K562 (cell line): ENCODE measurements at regions not wholly inside any gene's neighbourhood (a gene's known extent, or its start where the extent isn't known, plus 50 kb on each side); places are given as distances from the start of the nearest gene placed in this dataset.

Experiments used
- ATAC-seq: fragments of 200-7000 bp; cut with Tn5 transposase; 3 replicates; pipeline ENCODE4 v1.9.1; 2020; ENCODE audit warnings: moderate library complexity
- BruUV-seq: library from RNA; stranded (reverse); fragments of 400-500 nt; replicated peaks from 2 replicates; lab custom pipeline; 2021; lab: Mats Ljungman, UMichigan
- CTCF ChIA-PET: fragments of 300-600 bp; formaldehyde crosslinking; extraction: SDS; loops from one replicate; lab custom pipeline; 2021; ENCODE audit warnings: low intra/inter-chr PET ratio; lab: Yijun Ruan, JAX
- POLR2A ChIA-PET: fragments of 300-600, 350-650 bp; sonication (Branson Sonifier 250); formaldehyde crosslinking; extraction: SDS; loops from one replicate; lab custom pipeline; 2021; ENCODE audit warnings: antibody characterized with exemption, inconsistent platforms; lab: Yijun Ruan, JAX
- DNase-seq, 4 experiments: peaks; one replicate each; pipeline versions ENCODE4 v3.0.0 to v3.0.0-alpha.2; 2011 to 2018; ENCODE audit warnings: low spot score in 3 of 4, mixed read lengths in 3 of 4; ENCODE audit errors: extremely low read depth in 1 of 4
- FAIRE-seq: peaks from 2 replicates; lab custom pipeline; 2011; peaks lifted over from hg19 to GRCh38; lab: Jason Lieb, UNC
- H2AFZ ChIP-seq: 2 replicates; pipeline ENCODE4 v1.6.0; 2011; ENCODE audit warnings: low read depth, low read length, control low read depth, inconsistent platforms
- H3K27ac ChIP-seq: fragments of 200-600 bp; 3 replicates; pipeline ENCODE4 v1.8.0; 2011; ENCODE audit warnings: low read depth, mild to moderate bottlenecking, control low read depth, inconsistent platforms, low read length, moderate library complexity, mixed read lengths; ENCODE audit errors: extremely low read depth
- H3K27me3 ChIP-seq, 2 experiments: fragments of 300-600 bp in 1 of 2; 2 replicates in 1 of 2; 3 replicates in 1 of 2; pipeline versions ENCODE4 v1.6.0 to v1.8.0; 2011; ENCODE audit warnings: inconsistent platforms in 2 of 2, low read length in 2 of 2, mild to moderate bottlenecking in 1 of 2, mixed read lengths in 1 of 2, moderate library complexity in 1 of 2; ENCODE audit not compliant: control insufficient read depth in 2 of 2, insufficient read depth in 2 of 2
- H3K36me3 ChIP-seq: fragments of 300-600 bp; 3 replicates; pipeline ENCODE4 v1.8.0; 2011; ENCODE audit warnings: mild to moderate bottlenecking, low read length, inconsistent platforms; ENCODE audit not compliant: control insufficient read depth, insufficient read depth
- H3K4me1 ChIP-seq, 2 experiments: fragments of 200-600 bp in 1 of 2; replicated peaks in 1 of 2; 2 replicates in 1 of 2; 3 replicates in 1 of 2; pipeline versions ENCODE4 v1.5.1 to v1.8.0; 2011; ENCODE audit warnings: inconsistent platforms in 2 of 2, low read length in 2 of 2, mild to moderate bottlenecking in 1 of 2, mixed read lengths in 1 of 2, moderate library complexity in 1 of 2; ENCODE audit not compliant: control insufficient read depth in 2 of 2, insufficient read depth in 2 of 2
- H3K4me2 ChIP-seq: 2 replicates; pipeline ENCODE4 v1.6.1; 2011; ENCODE audit warnings: low read length, control low read depth, inconsistent platforms, mixed read lengths; ENCODE audit not compliant: insufficient read depth
- H3K4me3 ChIP-seq: fragments of 200-600 bp; sonication (generic), shearing (Covaris generic); 2 replicates; pipeline ENCODE4 v1.5.1; 2016; ENCODE audit warnings: control low read depth, inconsistent platforms
- H3K79me2 ChIP-seq: fragments of 200-600 bp; 3 replicates; pipeline ENCODE4 v1.8.0; 2011; ENCODE audit warnings: low read length, inconsistent platforms; ENCODE audit not compliant: control insufficient read depth, insufficient read depth
- H3K9ac ChIP-seq, 2 experiments: 2 replicates each; pipeline versions ENCODE4 v1.6.0 to v1.6.1; 2011; ENCODE audit warnings: low read depth in 2 of 2, low read length in 2 of 2, control low read depth in 1 of 2, inconsistent platforms in 1 of 2, mild to moderate bottlenecking in 1 of 2, mixed read lengths in 1 of 2; ENCODE audit not compliant: insufficient read depth in 1 of 2
- H3K9me1 ChIP-seq: one replicate; pipeline ENCODE4 v1.6.0; 2011; ENCODE audit warnings: inconsistent platforms, mild to moderate bottlenecking, low read length, moderate library complexity; ENCODE audit not compliant: control insufficient read depth, insufficient read depth
- H3K9me3 ChIP-seq: replicated peaks from 2 replicates; pipeline ENCODE4 v1.5.1; 2011; ENCODE audit warnings: low read depth, low read length, inconsistent platforms; ENCODE audit not compliant: control insufficient read depth, insufficient read depth
- H4K20me1 ChIP-seq: replicated peaks from 2 replicates; pipeline ENCODE4 v1.6.1; 2011; ENCODE audit warnings: low read length, inconsistent platforms, mixed read lengths; ENCODE audit not compliant: control insufficient read depth, insufficient read depth
- ARHGAP35 ChIP-seq: fragments of 450-650 bp; IDR thresholded peaks from 2 replicates; pipeline ENCODE4 v1.6.1; 2018; ENCODE audit not compliant: partially characterized antibody
- CC2D1A ChIP-seq: fragments of 450-650 bp; IDR thresholded peaks from 2 replicates; pipeline ENCODE4 v1.6.1; 2017; ENCODE audit warnings: mild to moderate bottlenecking
- COPS2 ChIP-seq: fragments of 450-650 bp; conservative IDR thresholded peaks from 2 replicates; pipeline ENCODE4 v1.6.1; 2016; ENCODE audit warnings: mild to moderate bottlenecking, moderate library complexity
- ELF2 ChIP-seq: fragments of 250-450 bp; sonication (Bioruptor Pico); IDR thresholded peaks from 2 replicates; pipeline ENCODE4 v1.5.0; 2021; ENCODE audit warnings: mild to moderate bottlenecking
- FOXK2 ChIP-seq, 2 experiments: fragments of 450-650 bp; IDR thresholded peaks in 1 of 2; conservative IDR thresholded peaks in 1 of 2; 2 replicates each; pipeline ENCODE4 v1.6.1; 2016; ENCODE audit warnings: low read depth in 2 of 2, mild to moderate bottlenecking in 1 of 2
- HNRNPH1 ChIP-seq: fragments of 200-400 bp; formaldehyde crosslinking; optimal IDR thresholded peaks from 2 replicates; pipeline ENCODE3; 2017; ENCODE audit warnings: low read depth, mild to moderate bottlenecking, low read length, moderate library complexity
- HNRNPK ChIP-seq: fragments of 200-400 bp; formaldehyde crosslinking; IDR thresholded peaks from one replicate; pipeline ENCODE4 v1.6.1; 2018; ENCODE audit warnings: mild to moderate bottlenecking, low read depth, low read length; ENCODE audit not compliant: poor library complexity, severe bottlenecking
- MCM3 ChIP-seq: fragments of 450-650 bp; IDR thresholded peaks from 2 replicates; pipeline ENCODE4 v1.6.1; 2016
- NFE2 ChIP-seq: IDR thresholded peaks from 2 replicates; pipeline ENCODE4 v1.6.1; 2014; ENCODE audit warnings: antibody characterized with exemption, low read depth
- PURB ChIP-seq: sonication (generic); formaldehyde crosslinking; IDR thresholded peaks from 2 replicates; pipeline ENCODE4 v1.9.0; 2021; ENCODE audit warnings: low read depth, mild to moderate bottlenecking, missing genetic modification reagents
- SMAD3 ChIP-seq: fragments of 450-650 bp; formaldehyde crosslinking; conservative IDR thresholded peaks from 2 replicates; pipeline ENCODE4 v1.4.0; 2020; ENCODE audit warnings: mild to moderate bottlenecking
- SNIP1 ChIP-seq: fragments of 450-650 bp; IDR thresholded peaks from 2 replicates; pipeline ENCODE4 v1.7.1; 2017; ENCODE audit warnings: low read depth, mild to moderate bottlenecking
- SNRNP70 ChIP-seq: fragments of 200-400 bp; formaldehyde crosslinking; optimal IDR thresholded peaks from 2 replicates; pipeline ENCODE3; 2017; ENCODE audit warnings: low read depth, low read length
- TCF7L2 ChIP-seq: fragments of 150-350 bp; IDR thresholded peaks from 2 replicates; pipeline ENCODE4 v1.6.1; 2016; ENCODE audit warnings: low read depth, mild to moderate bottlenecking, low read length, moderate library complexity
- ZBTB17 ChIP-seq: fragments of 450-650 bp; formaldehyde crosslinking; IDR thresholded peaks from 2 replicates; pipeline ENCODE4 v1.4.0; 2020; ENCODE audit warnings: mild to moderate bottlenecking
- ZHX1 ChIP-seq: fragments of 150-350 bp; conservative IDR thresholded peaks from 2 replicates; pipeline ENCODE4 v1.6.1; 2014; ENCODE audit warnings: low read length
- ZNF263 ChIP-seq: sonication (generic); formaldehyde crosslinking; IDR thresholded peaks from 2 replicates; pipeline ENCODE4 v1.8.0; 2022; ENCODE audit warnings: mild to moderate bottlenecking, missing genetic modification reagents, borderline replicate concordance
- WGBS: fragments of 100-300 bp; shearing (Covaris generic); methylation state at CpG from one replicate; pipeline ENCODE4 v1.1.6; 2016; ENCODE audit warnings: low coverage, mixed read lengths; ENCODE audit not compliant: insufficient coverage; ENCODE audit errors: missing lambda C conversion rate; 5-methylcytosine and 5-hydroxymethylcytosine counted together
- in situ Hi-C: fragments of 300-500 bp; cut with MboI; formaldehyde crosslinking; loops from 4 replicates; pipeline ENCODE4 v1.15.0; 2018; ENCODE audit warnings: inconsistent platforms, mixed read lengths
- intact Hi-C: fragments of 100-400 bp; cut with micrococcal nuclease; formaldehyde crosslinking; loops from 2 replicates; pipeline ENCODE4 v1.14.2; 2022
- TF ChIP-seq, protein P1 (sequence below), 2 experiments: fragments of 450-650 bp; IDR thresholded peaks; 2 replicates each; pipeline ENCODE4 v1.6.1; 2018; ENCODE audit warnings: mild to moderate bottlenecking in 2 of 2, low read depth in 1 of 2; ENCODE audit not compliant: partially characterized antibody in 2 of 2

DNA sequence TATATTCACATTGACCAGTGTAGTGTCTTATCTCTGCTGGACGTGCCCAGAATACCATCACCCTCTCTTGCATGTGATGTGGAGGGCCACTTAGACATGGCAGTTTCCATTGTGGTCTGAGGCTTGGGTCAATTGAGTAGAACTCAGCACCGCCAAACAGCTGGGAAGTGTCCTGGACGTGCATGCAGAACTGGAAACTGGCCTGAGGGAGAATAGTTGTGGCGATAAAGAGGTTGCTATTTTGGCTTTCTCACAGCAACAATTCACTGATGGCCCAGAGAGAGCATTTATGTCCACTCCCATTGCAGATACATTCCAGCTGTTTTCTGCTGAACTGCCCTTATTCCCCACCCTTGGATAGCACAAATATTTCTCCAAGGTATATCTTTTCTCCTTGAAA lies 210.1 kb upstream of the DAAM1 start (continued):
- TF ChIP-seq HNRNPH1, result no peak
- no peak for TF ChIP-seq ELF2
- no peak for TF ChIP-seq SNIP1

- ATAC-seq (no peak), DNase-seq (no peak), FAIRE-seq (no peak)
- CTCF ChIA-PET, result no interaction called here
- Histone ChIP-seq H3K4me2 (no peak overlapping the region), H3K9ac (no peak overlapping the region), H3K9me3 (no peaks in the 10 kb centered on the region), H2AFZ (no peak overlapping the region), H3K36me3 (no peaks in the 10 kb centered on the region), H3K27me3 (no peaks in the 10 kb centered on the region), H4K20me1 (no peaks in the 10 kb centered on the region), H3K27ac (no peak overlapping the region), H3K4me1 (no peaks in the 10 kb centered on the region), H3K9me1 (no peaks in the 10 kb centered on the region), H3K4me3 (no peak overlapping the region), H3K79me2 (no peaks in the 10 kb centered on the region)
- intact Hi-C loops (no loop called here), in situ Hi-C loops (no loop called here)
- no TSS peak for BruUV-seq
- POLR2A ChIA-PET, result interaction anchor here (0.7 kb wide), 1 partner anchor 15 kb away, joined by 4 read pairs; no protein-coding TSS in a partner anchor
- 0% methylated on average over 4 of the region's 6 CpGs for WGBS
- no peak for TF ChIP-seq HNRNPK
- TF ChIP-seq ZNF263 (CRISPR knock-in tag), result no peak
- TF ChIP-seq, protein P1, sequence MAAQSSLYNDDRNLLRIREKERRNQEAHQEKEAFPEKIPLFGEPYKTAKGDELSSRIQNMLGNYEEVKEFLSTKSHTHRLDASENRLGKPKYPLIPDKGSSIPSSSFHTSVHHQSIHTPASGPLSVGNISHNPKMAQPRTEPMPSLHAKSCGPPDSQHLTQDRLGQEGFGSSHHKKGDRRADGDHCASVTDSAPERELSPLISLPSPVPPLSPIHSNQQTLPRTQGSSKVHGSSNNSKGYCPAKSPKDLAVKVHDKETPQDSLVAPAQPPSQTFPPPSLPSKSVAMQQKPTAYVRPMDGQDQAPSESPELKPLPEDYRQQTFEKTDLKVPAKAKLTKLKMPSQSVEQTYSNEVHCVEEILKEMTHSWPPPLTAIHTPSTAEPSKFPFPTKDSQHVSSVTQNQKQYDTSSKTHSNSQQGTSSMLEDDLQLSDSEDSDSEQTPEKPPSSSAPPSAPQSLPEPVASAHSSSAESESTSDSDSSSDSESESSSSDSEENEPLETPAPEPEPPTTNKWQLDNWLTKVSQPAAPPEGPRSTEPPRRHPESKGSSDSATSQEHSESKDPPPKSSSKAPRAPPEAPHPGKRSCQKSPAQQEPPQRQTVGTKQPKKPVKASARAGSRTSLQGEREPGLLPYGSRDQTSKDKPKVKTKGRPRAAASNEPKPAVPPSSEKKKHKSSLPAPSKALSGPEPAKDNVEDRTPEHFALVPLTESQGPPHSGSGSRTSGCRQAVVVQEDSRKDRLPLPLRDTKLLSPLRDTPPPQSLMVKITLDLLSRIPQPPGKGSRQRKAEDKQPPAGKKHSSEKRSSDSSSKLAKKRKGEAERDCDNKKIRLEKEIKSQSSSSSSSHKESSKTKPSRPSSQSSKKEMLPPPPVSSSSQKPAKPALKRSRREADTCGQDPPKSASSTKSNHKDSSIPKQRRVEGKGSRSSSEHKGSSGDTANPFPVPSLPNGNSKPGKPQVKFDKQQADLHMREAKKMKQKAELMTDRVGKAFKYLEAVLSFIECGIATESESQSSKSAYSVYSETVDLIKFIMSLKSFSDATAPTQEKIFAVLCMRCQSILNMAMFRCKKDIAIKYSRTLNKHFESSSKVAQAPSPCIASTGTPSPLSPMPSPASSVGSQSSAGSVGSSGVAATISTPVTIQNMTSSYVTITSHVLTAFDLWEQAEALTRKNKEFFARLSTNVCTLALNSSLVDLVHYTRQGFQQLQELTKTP (IDR thresholded peaks at IDR 0.05; ENCODE audit: low read depth in 1 of 2, partially characterized antibody in 2 of 2), result no peak
- no peak for TF ChIP-seq MCM3
- no peak for TF ChIP-seq SMAD3 (CRISPR knock-in tag)
- TF ChIP-seq PURB, result no peak
- TF ChIP-seq NFE2, result no peak
- no peak for TF ChIP-seq ZBTB17
- TF ChIP-seq SNRNP70, result no peak
- no peak for TF ChIP-seq FOXK2 (conservative IDR thresholded peaks at IDR 0.05 in 1 of 2, IDR thresholded peaks at IDR 0.05 in 1 of 2; ENCODE audit: low read depth in 2 of 2)
- no peak for TF ChIP-seq TCF7L2
- TF ChIP-seq CC2D1A, result no peak
- no peak for TF ChIP-seq ZHX1
- TF ChIP-seq COPS2, result no peak
- TF ChIP-seq ARHGAP35, result no peak
These were observed 209.1 kb upstream of the DAAM1 start for GRCh38 chr14:58979325-58979724.
